Neural progenitor cell (in vitro differentiated cells): ENCODE measurements at regions not wholly inside any gene's neighbourhood (a gene's known extent, or its start where the extent isn't known, plus 50 kb on each side); places are given as distances from the start of the nearest gene placed in this dataset.

Source experiments
- CTCF ChIP-seq: fragments of 200-600 bp; sonication (generic); IDR thresholded peaks from 2 replicates; pipeline ENCODE4 v1.5.1; 2017; ENCODE audit warnings: antibody characterized with exemption, mild to moderate bottlenecking
- EZH2 ChIP-seq: fragments of 200-600 bp; sonication (generic); IDR thresholded peaks from 2 replicates; pipeline ENCODE4 v1.6.1; 2017; ENCODE audit warnings: antibody characterized with exemption, mild to moderate bottlenecking, moderate library complexity
- EZH2phosphoT487 ChIP-seq: fragments of 200-600 bp; sonication (generic); IDR thresholded peaks from 2 replicates; pipeline ENCODE4 v1.6.1; 2017; ENCODE audit warnings: antibody characterized with exemption

GRCh38 chr16:17749706-17750105, 278.9 kb upstream of the XYLT1 start:
- TF ChIP-seq CTCF: no peak
- no peak for TF ChIP-seq EZH2phosphoT487
- no peak for TF ChIP-seq EZH2
